ENCODE measurements at regions not wholly inside any gene's neighbourhood (a gene's known extent, or its start where the extent isn't known, plus 50 kb on each side); places are given as distances from the start of the nearest gene placed in this dataset.
"Not testable (repeated sequence)": the region's sequence is repeated elsewhere in the genome, so short reads cannot be mapped to it uniquely, and the experiment has no call there.

DNA sequence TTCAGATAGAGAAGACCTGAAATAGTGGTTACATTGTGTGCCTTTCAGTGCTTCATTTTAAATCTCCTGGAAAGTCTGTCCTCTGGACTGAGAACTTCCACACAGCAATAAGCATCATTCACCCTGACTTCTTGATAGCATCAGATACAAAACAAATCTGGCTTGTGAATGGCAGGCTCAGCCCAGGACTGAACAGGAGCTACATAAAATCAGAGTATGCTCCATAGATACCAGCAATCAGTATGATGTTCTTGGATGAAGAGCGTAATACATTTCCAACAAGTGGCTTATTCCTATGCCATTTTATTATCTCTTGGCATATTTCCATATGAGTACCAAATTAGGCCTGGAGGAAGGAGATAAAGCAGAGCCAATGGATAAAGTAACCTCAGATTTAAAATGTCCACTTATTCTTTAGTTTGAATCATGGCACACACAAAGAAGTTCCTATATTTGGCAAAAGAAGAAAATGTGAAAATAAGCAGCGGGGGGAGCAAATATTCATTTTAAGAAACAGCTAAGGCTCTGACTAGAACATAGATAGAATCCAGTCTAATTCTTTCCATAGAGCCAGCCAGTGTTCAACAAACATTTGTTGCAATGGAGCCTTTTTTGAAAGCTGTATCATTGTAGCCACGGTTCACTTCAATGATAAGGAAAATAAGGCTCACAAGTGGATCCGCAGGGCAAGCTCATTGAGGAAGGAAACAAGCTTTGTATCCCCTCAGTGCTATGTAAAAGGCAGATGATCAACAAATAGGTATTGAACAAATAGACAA lies 230.8 kb upstream of the CHAC2 start:
- DNase-seq, result no peak

DNA sequence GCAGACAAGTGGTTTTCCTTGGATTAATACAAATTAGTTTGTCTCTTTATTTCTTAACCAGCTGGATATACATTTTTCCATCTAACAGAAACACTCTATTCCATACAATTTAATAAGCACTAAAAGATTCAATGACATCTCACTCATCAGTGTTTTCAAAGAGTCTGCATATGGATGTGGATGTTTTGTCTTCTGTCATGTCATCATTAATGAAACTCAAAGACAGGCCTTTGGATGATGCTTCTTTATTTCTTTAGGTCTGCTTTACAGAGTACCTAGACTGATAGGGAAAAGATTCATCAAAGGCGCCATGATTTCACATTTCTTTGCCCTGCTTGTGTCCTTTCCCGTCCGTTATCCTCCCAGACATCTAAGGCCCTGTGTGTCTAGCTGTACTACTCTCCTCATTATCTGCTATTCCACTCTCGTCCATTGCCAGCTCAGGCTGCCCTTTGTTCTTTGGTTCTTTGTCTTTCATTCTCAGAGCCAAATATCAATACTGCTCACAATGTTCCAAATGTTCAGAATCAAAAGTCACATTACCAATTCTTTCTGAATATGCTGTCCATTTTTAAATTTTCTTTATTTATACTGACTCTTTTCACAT lies 232.3 kb upstream of the CHAC2 start:
- no peak for DNase-seq

DNA sequence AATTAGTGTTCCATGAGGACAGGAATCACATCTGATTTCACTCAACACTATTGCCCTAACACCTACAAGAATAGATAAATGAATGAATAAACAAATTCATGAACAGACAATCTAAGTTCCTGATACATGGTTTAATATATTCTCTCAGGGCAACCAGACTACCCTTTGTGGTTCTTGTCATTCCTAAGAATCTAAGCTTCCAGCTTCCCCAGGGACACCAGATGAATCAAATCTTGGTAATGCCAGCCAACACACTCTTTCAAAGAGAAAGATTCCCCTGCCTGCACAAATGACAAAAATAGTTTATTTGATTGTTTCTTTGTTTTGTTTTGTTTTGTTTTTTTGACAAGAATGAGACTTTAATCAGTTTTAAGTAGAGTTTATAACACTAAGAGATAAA lies 237.5 kb upstream of the CHAC2 start:
- no peak for DNase-seq

DNA sequence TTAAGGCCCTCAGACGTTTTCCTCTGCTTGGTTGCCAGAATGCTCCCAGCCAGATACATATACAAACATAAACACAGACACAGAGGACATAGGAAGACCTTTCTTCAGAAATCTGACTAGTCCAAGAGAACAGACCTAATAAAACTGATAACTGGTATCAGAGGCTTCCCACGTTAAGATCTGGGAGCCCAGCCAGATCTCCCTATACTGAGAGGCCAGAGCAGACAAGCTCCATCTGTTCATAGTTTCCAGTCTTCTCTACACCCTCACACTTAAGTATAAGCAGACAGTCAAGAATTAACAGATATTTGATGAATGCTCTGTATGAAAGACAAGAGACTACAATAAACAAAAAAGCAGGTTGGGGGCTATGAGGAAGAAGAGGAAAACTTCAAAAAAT lies 240.5 kb upstream of the CHAC2 start:
- no peak for DNase-seq

DNA sequence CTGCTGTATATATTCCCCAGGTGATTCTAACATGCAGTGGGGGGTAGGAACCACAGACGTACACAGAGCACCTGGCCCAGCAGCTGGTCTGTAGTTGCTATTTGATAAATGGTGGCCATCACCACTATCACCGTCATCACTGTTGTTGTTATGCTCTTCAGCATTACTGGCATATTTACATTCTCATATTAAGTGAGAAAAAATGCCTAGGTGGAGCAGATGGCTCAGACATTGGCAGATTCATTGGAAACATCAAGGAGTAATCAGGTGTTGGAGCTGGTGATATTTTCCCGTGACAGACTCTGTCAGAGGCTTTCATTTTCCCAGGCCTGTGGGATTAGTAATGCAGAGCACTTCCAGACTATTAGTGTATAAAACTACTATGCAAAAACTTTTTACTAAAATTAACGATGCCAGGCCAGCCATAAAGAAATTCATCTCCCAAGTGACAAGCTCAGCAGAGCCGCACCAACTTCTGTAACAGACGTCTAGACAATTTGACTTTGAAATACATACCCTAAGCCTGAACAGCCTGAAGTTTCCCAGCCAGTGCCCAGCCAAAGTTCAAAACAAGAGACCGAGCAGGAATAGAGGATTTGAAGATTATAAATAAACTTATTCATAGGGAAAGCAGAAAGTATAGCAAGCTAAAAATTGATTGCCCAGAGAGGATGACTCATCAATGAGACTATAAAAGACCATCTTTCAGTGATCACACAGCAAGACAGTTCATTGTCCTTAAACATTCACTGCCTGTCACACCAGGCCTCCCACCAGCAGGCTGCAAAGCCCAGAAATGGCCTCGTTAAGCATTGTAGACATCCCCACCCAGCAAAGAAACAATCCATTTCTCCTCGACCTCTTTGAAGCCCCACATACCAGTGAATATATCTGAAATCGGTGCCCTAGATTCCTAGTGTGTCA lies 247.4 kb upstream of the CHAC2 start:
- DNase-seq, result no peak

DNA sequence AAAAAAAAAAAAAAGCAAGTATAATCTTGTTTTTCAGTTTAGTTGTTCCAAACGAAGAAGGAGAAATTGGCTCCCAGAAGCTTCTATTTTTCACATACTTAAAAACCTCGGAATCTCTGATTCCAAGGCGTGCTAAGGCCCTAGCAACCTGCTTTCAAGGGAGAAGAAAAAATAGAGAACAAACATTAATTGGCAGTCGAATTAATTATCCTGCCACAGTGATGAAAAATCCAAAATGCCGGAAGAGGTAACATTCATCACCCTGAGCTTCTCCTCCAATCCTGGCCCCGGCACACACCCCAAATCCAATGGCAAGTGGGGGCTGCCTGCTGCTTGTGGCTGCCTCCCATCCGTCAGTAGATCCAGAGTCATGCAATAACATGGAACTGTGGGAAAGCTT lies 250.2 kb upstream of the CHAC2 start:
- no peak for DNase-seq

DNA sequence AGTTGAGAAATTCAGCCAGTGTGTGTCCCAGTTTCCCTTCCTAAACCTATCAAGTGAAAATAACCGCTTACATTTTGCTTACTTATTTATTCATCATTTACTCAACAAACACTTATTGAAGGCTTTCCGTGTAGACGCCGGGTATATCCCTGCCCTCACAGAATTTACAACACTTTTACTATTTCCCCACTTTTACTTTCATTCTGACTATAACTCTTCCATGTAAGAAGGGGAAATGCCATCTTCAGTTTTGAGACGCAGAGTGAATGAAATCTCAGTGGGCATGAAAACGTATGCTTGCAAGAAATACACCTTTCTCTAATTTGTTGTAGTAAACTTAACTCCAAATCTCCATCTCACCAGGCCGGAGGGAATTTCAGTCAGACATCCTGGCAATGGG lies 251.0 kb upstream of the CHAC2 start:
- no peak for DNase-seq

DNA sequence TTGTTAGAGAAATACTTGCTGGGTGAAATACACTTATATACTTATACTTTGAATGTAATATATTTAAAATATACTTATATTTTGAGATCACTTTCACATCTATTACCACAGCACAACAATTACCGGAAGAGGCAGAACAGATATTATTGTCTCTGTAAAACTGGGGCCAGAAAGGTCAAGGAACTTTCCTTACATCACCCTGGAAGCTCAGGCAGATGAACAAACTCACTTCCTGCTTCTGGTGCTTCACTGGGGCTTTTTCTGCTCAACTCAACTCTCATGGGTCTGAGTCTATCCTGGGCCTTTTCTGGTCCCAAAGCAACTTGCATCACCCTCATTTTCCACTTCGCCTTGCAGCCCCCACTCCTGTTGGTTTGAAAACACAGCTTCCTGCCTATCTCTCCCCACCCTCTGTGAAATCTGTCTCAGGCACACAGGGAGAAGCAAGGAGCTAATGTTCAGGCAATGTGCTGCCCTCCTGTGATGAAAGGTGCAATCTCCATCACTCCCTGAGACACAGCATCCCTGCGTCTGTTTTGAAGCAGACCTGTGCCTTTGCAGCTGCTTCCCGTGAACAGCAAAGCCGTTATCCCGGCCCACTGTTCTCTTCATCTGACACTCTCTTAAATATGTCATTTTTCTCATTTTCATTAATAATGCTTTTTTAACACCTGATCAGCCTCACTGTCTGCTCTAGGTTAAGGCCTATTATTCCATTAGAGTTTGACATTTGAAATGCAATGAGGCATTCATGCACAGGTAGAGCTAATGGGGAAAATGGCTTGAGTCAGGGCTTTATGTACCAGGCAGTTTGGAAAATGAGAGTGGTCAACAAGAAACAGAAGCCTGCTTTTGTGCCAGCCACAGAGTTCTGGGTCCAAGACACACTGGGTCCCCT lies 251.9 kb upstream of the CHAC2 start:
- peak; percentile 8 for DNase-seq

DNA sequence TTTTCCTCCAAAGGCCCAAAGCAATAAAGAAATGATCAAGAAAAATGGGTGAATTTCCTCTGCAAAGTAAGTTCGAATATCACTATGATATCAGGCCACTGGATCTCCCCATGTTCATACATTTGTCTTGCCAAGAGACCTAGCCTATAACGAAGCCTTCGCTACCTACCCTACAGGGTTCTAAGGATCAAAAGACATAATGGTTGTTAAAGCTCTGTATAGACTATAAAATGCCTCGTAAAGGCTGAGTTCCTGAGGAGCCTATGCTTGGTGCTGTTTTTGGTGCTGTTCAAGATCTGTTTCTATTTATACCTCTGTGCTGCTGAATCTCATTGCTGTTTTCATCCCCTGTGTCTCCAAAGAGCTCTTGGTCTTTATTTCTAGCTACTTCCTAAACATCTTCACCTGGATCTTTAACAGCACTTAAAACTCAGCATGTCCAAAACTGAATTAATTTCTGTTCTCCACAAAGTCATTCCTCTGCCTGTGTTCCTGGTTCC lies 254.4 kb upstream of the CHAC2 start:
- no peak for DNase-seq

DNA sequence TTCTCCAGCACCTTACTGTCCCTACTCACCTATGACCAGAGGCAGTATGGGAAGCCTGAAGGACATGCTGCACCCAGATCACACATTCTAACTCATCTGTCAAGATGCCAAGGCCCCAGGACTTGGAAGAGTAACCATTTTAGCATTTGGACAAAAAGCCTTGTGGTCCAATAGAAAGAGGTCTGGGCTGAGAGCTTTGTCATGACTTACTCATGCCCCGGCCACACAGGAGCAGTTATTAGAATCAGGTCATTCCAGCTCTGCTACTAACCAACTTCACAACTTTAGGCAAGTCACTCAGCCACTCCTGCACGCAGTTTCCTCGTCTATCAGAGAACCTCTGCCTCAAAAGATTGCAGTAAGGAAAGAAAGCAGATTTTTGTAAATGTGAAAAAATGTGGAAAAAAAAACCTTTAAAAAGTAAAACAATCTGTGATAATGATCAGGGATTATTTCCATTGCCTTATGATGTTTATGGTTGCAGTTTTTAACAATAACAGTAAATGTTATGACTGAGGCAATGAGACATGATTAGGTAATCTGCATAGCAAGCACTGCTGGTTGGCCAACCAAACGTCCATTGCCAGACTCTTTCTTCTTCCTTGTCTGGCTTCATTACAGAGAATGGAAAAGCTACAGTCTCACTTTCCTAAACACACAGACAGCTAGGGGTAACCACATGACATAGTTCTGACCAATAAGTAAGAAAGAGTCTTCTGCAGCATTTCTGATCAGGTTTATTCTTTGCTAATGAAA lies 255.4 kb upstream of the CHAC2 start:
- no peak for DNase-seq

DNA sequence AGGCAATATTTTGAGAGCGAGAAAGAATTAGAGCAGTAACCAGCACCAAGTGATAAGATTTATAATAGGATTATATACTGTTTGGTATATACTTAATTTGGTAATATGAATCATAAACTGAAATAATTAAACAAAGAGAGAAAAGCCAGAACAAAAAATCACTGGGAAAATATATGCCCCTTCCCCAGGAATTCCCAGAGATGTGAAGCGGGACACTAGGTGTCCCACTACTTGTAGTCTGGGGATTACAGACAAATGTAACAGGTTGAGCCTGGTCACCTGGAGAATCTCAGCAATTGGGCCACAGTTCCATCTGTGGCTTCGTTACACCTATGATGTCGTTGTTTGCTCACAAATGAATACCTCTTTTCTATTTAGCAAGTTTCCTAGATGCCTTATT lies 256.1 kb upstream of the CHAC2 start:
- DNase-seq, result no peak

DNA sequence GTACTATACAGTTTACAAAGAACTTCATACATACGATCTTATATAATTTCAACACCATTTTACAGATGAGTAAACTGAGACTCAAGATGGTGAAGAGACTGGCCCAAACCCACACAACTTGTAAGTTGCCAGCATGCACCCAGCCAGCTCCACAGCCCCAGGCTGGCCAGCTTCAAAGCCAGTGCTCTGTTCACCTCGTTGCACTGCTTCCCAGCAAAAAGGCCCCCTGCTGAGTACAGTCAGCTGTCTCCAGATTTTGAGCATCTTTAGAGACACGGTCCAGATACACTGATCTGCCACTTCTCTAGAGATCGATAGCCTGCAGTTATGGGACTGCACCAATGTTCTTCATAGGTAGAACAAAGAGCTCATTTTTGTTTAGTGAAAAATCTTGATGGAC lies 257.2 kb upstream of the CHAC2 start:
- no peak for DNase-seq

DNA sequence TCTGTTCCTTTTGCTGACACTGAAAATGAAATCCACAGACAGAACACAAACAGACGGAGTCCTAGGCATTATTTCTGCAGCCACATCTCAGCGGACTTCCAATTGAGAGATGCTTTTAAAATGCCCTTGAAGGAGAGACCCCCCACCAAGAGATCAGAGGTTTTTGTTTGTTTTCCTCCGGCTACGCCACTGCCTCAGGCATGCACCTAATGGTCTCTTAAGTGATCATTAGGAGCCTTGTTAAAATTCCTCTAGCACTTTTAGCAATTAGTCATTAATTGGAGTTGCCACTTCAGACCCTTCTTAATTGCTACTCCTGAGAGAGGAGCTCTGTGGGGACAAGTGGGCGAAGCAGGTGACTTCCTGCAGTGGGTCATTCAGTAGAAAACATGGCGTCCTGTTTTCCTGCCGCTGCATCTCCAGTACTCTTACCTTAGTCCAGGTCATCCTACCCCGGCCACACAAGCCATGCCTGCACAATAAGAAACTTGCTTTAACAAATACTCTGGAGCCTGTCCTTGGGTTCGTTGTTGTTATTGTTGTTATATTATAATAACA lies 257.7 kb upstream of the CHAC2 start:
- no peak for DNase-seq

DNA sequence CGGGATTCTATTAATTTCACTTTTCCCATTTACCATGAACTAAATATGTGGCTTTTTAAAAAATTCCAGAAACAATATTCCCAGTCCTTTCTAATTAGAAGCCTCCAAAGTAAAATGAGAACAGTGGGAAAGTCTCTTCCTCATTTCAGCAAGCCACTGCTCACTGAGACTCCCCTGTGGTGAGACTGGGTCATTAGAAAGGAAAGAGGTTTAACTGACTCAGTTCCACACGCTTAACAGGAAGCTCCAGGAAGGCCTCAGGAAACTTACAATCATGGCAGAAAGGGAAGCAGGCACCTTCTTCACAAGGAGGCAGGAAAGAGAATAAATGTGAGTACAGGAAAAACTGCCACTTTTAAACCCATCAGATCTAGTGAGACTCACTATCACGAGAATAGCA lies 258.9 kb upstream of the CHAC2 start:
- DNase-seq, result no peak

DNA sequence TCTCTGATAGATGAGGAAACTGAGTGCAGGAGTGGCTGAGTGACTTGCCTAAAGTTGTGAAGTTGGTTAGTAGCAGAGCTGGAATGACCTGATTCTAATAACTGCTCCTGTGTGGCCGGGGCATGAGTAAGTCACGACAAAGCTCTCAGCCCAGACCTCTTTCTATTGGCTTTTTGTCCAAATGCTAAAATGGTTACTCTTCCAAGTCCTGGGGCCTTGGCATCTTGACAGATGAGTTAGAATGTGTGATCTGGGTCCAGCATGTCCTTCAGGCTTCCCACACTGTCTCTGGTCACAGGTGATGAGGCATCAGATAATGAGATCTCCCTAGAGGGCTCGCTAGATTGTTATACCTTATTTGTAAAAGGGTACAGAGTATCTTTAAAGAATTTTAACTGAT lies 260.5 kb upstream of the CHAC2 start:
- DNase-seq, result not testable (repeated sequence)

DNA sequence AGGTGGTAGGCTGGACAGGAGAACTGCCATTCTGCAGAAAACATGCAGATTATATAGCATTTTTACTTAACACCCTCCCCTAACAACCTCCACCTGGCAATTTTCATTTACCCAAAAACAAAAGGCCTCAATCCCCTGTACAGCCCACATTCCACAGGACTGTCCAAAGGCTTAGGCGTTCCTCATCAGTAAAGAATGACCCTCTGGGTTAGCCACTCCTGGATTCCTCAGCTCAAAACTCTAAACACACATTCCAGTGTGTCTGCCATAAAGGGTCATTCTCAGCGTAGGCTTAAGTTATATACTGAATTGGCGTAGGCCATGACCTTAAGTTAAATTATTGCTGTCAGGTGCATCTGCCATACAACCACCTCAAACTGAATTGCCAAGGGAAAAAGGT lies 261.8 kb upstream of the CHAC2 start:
- DNase-seq, result no peak

DNA sequence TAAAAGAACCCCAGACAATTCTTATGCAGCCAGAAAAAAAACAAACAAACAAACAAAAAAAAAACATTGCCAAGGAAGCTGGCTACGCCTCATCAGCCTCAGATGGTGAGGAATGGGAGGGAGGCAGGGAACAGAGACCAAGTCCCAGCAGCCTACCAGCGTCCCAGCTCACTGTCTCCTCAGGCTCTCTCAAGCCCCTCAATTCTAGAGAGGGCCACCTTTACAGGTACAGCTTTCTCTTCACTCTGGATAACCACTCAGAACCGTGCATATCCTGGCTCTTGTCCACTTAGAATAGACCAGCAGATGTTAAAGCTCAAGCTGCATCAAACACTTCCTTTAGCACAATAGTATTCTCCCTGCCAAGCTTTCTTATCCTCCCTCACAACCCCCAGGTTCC lies 263.1 kb upstream of the CHAC2 start:
- DNase-seq, result no peak

DNA sequence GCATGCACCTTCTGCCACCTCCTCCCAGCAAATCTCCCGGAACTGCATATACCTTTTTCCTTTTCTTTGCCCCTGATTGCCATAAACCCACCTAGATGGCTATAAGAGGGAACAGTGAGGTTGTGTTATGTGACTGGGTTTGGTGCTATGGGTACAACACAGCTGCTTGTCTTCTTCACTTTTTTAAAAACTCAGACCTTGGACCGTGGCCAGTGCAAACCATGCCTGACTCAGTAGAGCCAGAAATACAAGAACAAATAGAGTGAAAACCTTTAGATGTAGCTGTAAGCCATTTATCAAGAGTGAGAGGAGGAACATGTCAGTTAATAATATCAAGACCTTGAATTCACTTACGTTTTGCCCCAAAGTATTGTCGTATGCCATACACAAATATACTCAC lies 267.4 kb upstream of the CHAC2 start:
- no peak for DNase-seq

DNA sequence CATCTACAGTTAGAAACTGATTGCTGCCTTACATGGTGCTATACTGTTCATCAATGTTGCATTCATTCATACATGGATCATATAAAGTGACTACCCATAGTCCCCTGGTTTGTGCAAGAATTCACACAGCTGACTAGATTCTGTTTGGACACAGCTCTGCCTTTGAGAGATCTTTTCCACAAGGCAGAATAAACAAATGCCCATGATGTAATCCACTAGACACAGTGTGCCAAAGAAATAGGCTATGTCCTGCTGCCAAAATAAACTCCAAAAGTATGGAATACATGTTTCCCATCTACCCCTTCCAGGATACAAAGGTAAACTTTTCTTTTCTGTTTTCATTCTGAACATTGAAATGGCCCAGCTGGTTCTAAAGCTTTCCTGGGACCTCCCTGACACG lies 269.4 kb upstream of the CHAC2 start:
- DNase-seq, result no peak

DNA sequence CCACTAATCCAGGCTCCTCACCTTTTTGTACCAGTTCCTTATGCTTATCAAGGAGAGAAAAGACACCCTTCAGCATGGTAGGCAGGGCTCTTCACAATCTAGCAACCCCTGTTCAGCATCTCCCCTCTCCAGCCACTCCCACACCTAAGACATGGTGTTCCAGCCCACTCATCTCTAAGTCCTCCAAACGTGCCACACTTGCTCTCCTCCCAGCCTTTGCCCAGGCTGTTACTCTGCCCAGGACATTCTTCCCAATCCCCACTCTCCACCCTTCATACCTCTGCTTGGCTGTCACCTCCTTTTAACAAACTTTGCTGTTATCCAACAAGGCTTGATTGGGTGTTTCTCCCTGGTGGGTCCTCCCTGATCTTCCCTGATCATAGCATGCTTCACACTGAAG lies 270.6 kb upstream of the CHAC2 start:
- DNase-seq, result no peak

DNA sequence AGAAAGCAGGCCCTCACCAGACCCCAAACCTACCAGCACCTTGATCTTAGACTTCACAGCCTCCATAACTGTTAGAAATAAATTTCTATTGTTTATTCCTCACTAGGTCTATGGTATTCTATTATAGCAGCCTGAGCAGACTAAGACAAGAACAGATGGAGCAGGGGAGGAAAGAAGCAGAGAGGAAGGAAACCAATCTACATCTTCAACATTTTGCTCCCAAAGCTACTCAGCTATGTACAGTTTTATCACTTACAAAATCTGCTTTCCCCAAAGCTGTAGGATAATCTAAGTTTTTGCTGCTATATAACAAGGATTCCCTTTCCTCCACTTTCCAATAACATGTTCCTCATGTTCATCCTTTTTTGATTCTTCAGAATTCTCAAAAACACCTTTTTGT lies 274.4 kb upstream of the CHAC2 start:
- DNase-seq, result no peak
